ENCODE measurements at regions not wholly inside any gene's neighbourhood (a gene's known extent, or its start where the extent isn't known, plus 50 kb on each side); places are given as distances from the start of the nearest gene placed in this dataset.
"Not testable (repeated sequence)": the region's sequence is repeated elsewhere in the genome, so short reads cannot be mapped to it uniquely, and the experiment has no call there.

- peak; percentile 55 for DNase-seq
Measured at GRCh38 chr2:203585516-203585915, 50.4 kb upstream of the RAPH1 start.

- no peak for DNase-seq
Measured at GRCh38 chr2:203586206-203586605, 51.1 kb upstream of the RAPH1 start.

GRCh38 chr2:203586696-203587095 lies 51.6 kb upstream of the RAPH1 start:
- DNase-seq, result no peak

GRCh38 chr2:203590496-203590895 lies 55.4 kb upstream of the RAPH1 start:
- DNase-seq, result no peak

GRCh38 chr2:203591642-203592041 lies 56.5 kb upstream of the RAPH1 start:
- DNase-seq, result no peak

- no peak for DNase-seq
Measured at GRCh38 chr2:203592470-203592869, 57.4 kb upstream of the RAPH1 start.

GRCh38 chr2:203594541-203594940 lies 59.4 kb upstream of the RAPH1 start:
- no peak for DNase-seq

GRCh38 chr2:203596183-203596582 lies 61.1 kb upstream of the RAPH1 start:
- no peak for DNase-seq

GRCh38 chr2:203599509-203599908 lies 64.4 kb upstream of the RAPH1 start:
- DNase-seq, result no peak

GRCh38 chr2:203600286-203600685 lies 65.2 kb upstream of the RAPH1 start:
- DNase-seq, result no peak

GRCh38 chr2:203603456-203604389 lies 68.6 kb upstream of the RAPH1 start:
- DNase-seq, result peak; percentile 63

- DNase-seq, result no peak
Measured at GRCh38 chr2:203605302-203605701, 70.2 kb upstream of the RAPH1 start.

GRCh38 chr2:203606051-203606450 lies 71.0 kb upstream of the RAPH1 start:
- DNase-seq, result no peak

- DNase-seq, result no peak
Measured at GRCh38 chr2:203610558-203610957, 75.5 kb upstream of the RAPH1 start.

- DNase-seq, result peak; percentile 45
Measured at GRCh38 chr2:203612246-203612645, 77.1 kb upstream of the RAPH1 start.

- DNase-seq, result no peak
Measured at GRCh38 chr2:203619267-203619878, 84.3 kb upstream of the RAPH1 start.

- DNase-seq, result no peak
Measured at GRCh38 chr2:203621981-203622515, 84.4 kb upstream of the CD28 start.

GRCh38 chr2:203623096-203623495 lies 83.3 kb upstream of the CD28 start:
- no peak for DNase-seq

GRCh38 chr2:203623661-203624060 lies 82.8 kb upstream of the CD28 start:
- no peak for DNase-seq

- peak; percentile 39 for DNase-seq
Measured at GRCh38 chr2:203625701-203626100, 80.7 kb upstream of the CD28 start.

- DNase-seq, result not testable (repeated sequence)
Measured at GRCh38 chr2:203626247-203626646, 80.2 kb upstream of the CD28 start.

GRCh38 chr2:203626952-203627681 lies 79.3 kb upstream of the CD28 start:
- DNase-seq, result no peak

GRCh38 chr2:203629699-203630098 lies 76.7 kb upstream of the CD28 start:
- no peak for DNase-seq
